ENCODE measurements at regions not wholly inside any gene's neighbourhood (a gene's known extent, or its start where the extent isn't known, plus 50 kb on each side); places are given as distances from the start of the nearest gene placed in this dataset.
"Not testable (repeated sequence)": the region's sequence is repeated elsewhere in the genome, so short reads cannot be mapped to it uniquely, and the experiment has no call there.

DNA sequence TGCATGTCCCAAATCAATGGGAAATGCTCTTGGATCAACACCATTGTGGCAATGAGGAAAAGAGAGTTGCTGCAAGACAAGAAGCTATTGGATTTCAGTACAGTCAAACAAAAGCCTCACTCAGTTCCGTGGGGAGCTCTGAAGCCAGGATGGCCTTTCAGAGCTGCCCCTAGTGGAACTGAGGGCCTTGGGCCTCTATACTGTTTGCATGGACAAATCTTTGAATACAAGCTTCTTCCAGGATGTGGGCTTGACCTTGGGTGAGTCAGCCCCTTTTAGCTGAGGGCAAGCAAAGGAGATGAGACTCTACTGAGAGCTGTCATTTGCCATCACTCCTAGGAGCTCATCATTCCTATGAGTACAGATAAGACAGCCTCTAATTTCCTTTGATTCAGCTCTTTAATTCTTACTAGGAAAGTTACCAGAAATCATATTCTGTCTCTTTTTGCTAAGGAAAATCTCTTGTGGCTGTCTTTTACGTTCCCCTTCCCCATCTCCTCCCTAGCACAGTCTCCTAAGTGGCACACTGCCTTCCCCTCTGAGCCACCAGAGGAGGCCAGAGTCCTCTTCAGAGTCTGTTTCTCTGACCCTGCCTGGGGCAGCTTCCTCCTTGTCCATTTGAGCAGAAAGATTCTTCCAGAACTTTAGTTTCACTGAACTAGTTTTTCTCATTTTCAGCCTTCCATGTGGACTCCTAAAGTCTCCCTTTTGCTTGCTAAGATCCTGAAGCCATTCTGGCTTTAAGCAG, 168.8 kb upstream of the POC5 start:
- ChIA-PET POLR2A (no interaction called here), CTCF (interaction anchor here (1.1 to 2.1 kb wide), 3 partner anchors 151 to 697 kb away, joined by 3 to 16 read pairs (median 4); no protein-coding TSS in a partner anchor)
- no peaks in the 10 kb centered on the region for H3K9me3 Mint-ChIP-seq
- H3K27ac Mint-ChIP-seq, result no peak overlapping the region
- no peaks in the 10 kb centered on the region for H3K27me3 Mint-ChIP-seq
- intact Hi-C loops (cut with micrococcal nuclease), result loop anchor here (1.0 kb wide), 2 partner anchors 289 to 370 kb away; no protein-coding TSS in a partner anchor
- H3K36me3 Mint-ChIP-seq (ENCODE audit: low read depth), result no peaks in the 10 kb centered on the region
- TF ChIP-seq, protein P1, sequence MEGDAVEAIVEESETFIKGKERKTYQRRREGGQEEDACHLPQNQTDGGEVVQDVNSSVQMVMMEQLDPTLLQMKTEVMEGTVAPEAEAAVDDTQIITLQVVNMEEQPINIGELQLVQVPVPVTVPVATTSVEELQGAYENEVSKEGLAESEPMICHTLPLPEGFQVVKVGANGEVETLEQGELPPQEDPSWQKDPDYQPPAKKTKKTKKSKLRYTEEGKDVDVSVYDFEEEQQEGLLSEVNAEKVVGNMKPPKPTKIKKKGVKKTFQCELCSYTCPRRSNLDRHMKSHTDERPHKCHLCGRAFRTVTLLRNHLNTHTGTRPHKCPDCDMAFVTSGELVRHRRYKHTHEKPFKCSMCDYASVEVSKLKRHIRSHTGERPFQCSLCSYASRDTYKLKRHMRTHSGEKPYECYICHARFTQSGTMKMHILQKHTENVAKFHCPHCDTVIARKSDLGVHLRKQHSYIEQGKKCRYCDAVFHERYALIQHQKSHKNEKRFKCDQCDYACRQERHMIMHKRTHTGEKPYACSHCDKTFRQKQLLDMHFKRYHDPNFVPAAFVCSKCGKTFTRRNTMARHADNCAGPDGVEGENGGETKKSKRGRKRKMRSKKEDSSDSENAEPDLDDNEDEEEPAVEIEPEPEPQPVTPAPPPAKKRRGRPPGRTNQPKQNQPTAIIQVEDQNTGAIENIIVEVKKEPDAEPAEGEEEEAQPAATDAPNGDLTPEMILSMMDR (IDR thresholded peaks at IDR 0.05), result no peak
- ATAC-seq (ENCODE audit: low read depth), result no peak
- H3K4me3 Mint-ChIP-seq, result no peak overlapping the region
- no peak for DNase-seq
- no peaks in the 10 kb centered on the region for H3K4me1 Mint-ChIP-seq

DNA sequence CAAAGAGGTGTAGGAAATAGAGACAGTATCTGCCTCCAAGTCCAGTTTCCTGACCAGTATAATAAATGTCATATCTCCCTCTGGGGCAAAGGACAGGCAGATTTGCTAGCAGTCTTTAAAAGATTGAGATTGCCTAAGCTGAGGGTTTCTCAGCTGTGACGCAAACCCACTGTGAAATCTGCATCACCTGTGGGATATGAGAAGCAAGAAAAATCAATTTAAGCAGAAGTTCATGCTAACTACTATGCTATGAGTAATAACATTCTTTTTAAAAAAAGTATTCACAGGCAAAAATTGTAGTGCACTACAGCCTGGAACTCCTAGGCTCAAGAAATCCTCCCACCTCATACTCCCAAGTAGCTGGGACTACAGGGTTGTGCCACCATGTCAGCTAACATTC, 168.1 kb upstream of the POC5 start:
- Mint-ChIP-seq H3K9me3 (peaks cover 6% of the 10 kb centered on the region), H3K36me3 (ENCODE audit: low read depth) (no peaks in the 10 kb centered on the region), H3K4me1 (no peaks in the 10 kb centered on the region), H3K27me3 (no peaks in the 10 kb centered on the region), H3K4me3 (no peak overlapping the region), H3K27ac (no peak overlapping the region)
- intact Hi-C loops (cut with micrococcal nuclease), result no loop called here
- CTCF ChIA-PET, result interaction anchor here (1.1 to 2.1 kb wide), 3 partner anchors 150 to 698 kb away, joined by 3 to 16 read pairs (median 4); no protein-coding TSS in a partner anchor
- POLR2A ChIA-PET, result no interaction called here
- ATAC-seq (ENCODE audit: low read depth) (no peak), DNase-seq (no peak)
- TF ChIP-seq, protein P1 (IDR thresholded peaks at IDR 0.05), result no peak

DNA sequence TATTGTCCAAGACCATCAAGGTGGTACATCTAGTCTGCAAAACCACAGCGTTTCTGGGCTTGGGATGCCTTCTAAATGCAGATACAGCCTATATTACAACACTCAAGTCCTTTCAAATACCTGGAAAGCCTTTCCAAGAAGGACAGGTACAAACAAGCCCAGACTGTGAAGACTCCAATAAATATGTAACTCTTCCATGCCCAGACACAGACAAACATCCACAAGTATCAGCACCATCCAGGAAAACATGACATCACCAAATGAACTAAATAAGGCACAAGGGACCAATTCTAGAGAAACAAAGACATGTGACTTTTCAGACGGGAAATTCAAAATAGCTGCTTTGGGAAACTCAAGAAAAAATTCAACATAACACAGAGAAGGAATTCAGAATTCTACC, 152.7 kb upstream of the POC5 start:
- peaks cover under 1% of the 10 kb centered on the region for H3K9me3 Mint-ChIP-seq
- intact Hi-C loops (cut with micrococcal nuclease), result no loop called here
- no peaks in the 10 kb centered on the region for H3K4me1 Mint-ChIP-seq
- no peak for ATAC-seq (ENCODE audit: low read depth)
- TF ChIP-seq, protein P1 (IDR thresholded peaks at IDR 0.05), result no peak
- DNase-seq, result no peak
- ChIA-PET POLR2A (no interaction called here), CTCF (no interaction called here)
- H3K27ac Mint-ChIP-seq, result no peak overlapping the region
- H3K27me3 Mint-ChIP-seq, result peaks cover 18% of the 10 kb centered on the region
- H3K4me3 Mint-ChIP-seq, result no peak overlapping the region
- H3K36me3 Mint-ChIP-seq (ENCODE audit: low read depth), result no peaks in the 10 kb centered on the region

DNA sequence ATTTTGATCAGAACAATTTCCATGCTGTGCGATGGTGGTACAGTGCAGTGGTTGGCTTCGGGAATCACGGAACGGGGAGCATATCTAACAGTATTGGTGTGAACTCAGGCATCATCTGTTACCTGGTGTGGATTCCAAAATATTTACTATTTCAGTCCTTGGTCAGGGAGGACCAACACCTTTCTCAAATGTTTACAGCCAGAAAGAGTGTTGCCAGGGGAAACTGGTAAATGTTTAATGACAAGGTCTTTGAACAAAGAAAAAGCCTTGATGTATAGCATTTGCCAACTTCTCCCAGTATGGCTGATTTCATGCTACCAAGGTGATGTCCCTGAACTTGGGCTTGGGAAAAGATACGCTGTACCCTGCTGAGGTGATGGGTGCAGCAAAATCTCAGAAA, 145.6 kb upstream of the POC5 start:
- intact Hi-C loops (cut with micrococcal nuclease), result no loop called here
- Mint-ChIP-seq H3K27ac (no peak overlapping the region), H3K9me3 (peaks cover 6% of the 10 kb centered on the region), H3K4me1 (no peaks in the 10 kb centered on the region), H3K27me3 (peaks cover 17% of the 10 kb centered on the region), H3K4me3 (no peak overlapping the region), H3K36me3 (ENCODE audit: low read depth) (no peaks in the 10 kb centered on the region)
- POLR2A ChIA-PET, result no interaction called here
- DNase-seq (no peak), ATAC-seq (ENCODE audit: low read depth) (no peak)
- TF ChIP-seq, protein P1 (IDR thresholded peaks at IDR 0.05), result no peak
- CTCF ChIA-PET, result no interaction called here

DNA sequence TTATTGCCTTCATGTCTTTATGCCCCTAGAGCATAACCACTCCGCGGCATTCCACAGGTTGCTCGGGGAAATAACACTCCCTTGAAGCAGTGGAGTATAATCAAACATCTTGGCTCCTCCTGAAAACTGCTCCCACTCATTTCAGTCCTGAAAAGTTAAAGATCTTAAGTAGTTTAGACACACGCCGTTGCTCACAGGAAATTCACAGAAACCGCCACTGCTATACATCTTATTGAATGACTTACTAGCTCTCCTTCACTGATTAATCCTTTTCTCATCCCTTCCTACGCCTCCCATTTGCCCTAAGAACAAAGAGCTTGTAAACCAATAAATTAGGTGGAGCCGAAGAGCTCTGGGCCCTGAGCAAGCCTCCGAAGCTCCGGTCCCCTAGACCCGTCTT, 142.4 kb upstream of the POC5 start:
- not testable (repeated sequence) for H3K36me3 Mint-ChIP-seq (ENCODE audit: low read depth)

More for the DNA sequence above, 142.4 kb upstream of the POC5 start:
- H3K27ac Mint-ChIP-seq; H3K9me3 Mint-ChIP-seq; DNase-seq; ATAC-seq (ENCODE audit: low read depth); intact Hi-C loops (cut with micrococcal nuclease); H3K4me3 Mint-ChIP-seq; CTCF ChIA-PET; POLR2A ChIA-PET; H3K4me1 Mint-ChIP-seq: not testable (repeated sequence)
- peaks cover 16% of the 10 kb centered on the region for H3K27me3 Mint-ChIP-seq

All from activated B cell treated with CpG ODN at 0.5 μM for 24 hours (primary cell).